GM18502 (cell line): ENCODE measurements at regions not wholly inside any gene's neighbourhood (a gene's known extent, or its start where the extent isn't known, plus 50 kb on each side); places are given as distances from the start of the nearest gene placed in this dataset.
"Not testable (repeated sequence)": the region's sequence is repeated elsewhere in the genome, so short reads cannot be mapped to it uniquely, and the experiment has no call there.

Experiments used
- ATAC-seq: cut with Tn5 transposase; IDR thresholded peaks from one replicate; pipeline ENCODE4 v1.9.1; 2021; ENCODE audit warnings: mild to moderate bottlenecking; ENCODE audit not compliant: unreplicated experiment, poor library complexity

DNA sequence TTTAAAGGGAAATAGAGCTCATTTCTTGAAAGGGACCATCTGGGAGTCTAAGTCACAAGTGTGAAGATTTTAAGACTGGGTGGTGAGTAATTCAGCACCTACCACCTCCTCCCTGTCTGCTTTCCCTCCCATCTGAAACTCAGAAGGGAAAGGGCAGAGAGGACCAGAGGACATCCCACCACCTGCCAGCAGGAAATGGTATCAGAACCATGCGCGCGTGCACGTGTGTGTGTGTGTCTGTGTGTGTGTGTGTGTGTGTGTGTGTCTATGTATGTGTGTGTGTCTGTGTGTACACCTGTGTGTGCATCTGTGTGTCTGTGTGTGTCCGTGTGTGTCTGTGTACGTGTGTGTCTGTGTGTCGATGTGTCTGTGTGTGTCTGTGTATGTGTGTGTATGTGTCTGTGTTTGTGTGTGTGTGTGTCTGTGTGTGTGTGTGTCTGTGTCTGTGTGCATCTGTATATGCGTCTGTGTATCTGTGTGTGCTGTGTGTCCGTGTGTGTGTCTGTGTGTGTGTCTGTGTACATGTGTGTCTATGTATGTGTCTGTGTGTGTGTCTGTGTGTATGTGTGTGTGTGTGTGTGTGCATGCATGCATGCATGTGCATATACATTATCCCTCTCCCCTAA lies 76.8 kb downstream of the ZFP36L2 start:
- ATAC-seq: peak; percentile 66

DNA sequence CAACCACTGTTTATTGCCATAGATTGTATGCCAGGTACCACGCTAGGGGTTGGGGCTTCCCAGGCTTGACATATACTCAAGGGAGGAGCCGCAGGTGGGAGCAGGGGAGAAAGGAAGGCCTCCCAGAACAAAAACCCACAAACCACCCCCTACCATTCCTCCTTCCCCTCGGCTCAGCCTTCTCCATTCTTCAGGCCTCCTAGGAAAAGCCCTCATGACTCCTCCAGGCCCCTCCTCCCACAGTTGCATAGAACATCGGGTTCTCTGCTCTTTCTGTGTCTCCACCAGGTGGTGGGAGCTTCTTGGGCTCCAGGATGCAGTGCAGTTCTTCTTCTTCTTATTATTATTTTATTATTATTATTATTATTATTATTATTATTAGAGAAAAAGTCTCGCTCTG lies 80.3 kb downstream of the ZFP36L2 start:
- ATAC-seq: no peak

- ATAC-seq: no peak
Observed at GRCh38 chr2:43144263-43144662, 82.1 kb downstream of the ZFP36L2 start.

DNA sequence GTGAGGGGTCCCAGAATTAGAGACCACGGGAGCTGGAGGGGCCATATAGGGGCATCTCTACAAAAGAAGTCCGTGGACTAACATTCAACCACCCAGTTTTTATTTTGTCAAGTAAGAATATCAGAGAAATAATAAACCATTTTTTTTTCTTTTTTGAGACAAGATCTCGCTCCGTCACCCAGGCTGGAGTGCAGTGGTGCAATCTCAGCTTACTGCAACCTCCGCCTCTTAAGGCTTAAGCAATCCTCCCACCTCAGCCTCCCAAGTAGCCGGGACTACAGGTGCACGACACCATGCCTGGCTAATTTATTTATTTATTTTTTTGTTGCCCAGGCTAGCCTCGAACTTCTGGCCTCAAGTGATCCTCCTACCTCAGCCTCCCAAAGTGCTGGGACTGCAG lies 82.7 kb downstream of the ZFP36L2 start:
- ATAC-seq: no peak

DNA sequence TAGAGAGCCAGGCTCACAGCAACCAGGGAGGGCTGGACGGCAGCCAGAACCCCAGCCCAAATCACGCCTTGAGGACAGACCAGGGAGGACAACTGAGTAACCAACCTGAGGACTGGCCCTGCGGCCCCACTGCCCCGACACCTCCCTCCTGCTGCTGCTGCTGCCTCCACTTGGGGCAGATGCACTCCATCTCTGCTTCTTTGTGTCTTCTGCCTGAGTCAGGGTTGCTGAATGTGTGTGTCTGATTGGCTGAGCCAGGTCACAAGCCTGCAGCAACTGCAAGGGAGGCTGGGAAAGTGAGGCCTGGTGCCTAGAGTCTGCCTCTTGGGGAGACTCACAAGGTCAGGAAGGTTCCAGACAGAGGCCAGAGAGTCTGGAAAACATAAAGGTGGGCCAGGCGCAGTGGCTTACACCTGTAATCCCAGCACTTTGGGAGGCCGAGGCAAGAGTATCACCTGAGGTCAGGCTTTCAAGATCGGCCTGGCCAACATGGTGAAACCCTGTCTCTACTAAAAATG lies 83.4 kb downstream of the ZFP36L2 start:
- no peak for ATAC-seq

DNA sequence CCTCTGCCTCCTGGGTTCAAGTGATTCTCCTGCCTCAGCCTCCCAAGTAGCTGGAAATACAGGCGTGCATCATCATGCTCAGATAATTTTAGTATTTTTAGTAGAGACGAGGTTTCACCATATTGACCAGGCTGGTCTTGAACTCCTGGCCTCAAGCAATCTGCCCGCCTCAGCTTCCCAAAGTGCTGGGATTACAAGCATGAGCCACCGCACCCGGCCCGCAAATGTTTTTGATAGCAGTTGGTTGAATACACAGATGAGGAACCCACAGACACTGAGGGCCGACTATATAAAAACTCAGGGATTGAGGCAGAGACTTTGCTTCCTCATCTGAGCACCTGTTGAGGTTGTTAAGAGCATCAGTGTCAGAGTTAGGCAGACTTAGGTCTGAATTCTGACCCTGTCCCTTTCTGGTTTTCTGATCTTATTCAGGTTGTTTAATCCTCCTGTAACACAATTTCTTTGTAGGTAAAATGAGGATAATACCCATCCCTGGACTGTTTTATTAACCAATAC lies 84.7 kb downstream of the ZFP36L2 start:
- not testable (repeated sequence) for ATAC-seq

- no peak for ATAC-seq
Observed at GRCh38 chr2:43139996-43140621, 86.3 kb downstream of the ZFP36L2 start.

- ATAC-seq: no peak
Observed at GRCh38 chr2:43139501-43139900, 86.9 kb downstream of the ZFP36L2 start.

DNA sequence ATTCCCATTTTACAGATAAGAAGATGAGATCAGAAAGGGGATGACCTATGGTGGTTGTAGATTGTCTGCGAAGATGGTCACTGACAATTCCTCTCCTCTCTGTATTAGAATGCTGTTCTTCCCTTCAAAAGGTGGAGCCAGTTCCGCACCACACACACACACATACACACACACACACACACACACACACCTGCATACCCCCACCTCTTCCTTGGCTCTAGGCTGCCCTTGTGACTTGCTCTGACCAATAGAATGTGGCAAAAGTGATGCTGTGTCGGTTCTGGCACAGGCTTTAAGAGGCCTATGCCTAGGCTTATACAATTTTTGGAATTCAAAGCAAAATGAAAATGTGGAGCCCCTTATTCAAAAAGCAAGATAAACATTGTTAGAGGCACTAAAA lies 88.0 kb downstream of the ZFP36L2 start:
- ATAC-seq: no peak

- ATAC-seq: no peak
Observed at GRCh38 chr2:43136876-43137275, 89.5 kb downstream of the ZFP36L2 start.

GRCh38 chr2:43136011-43136799 lies 90.2 kb downstream of the ZFP36L2 start:
- no peak for ATAC-seq

DNA sequence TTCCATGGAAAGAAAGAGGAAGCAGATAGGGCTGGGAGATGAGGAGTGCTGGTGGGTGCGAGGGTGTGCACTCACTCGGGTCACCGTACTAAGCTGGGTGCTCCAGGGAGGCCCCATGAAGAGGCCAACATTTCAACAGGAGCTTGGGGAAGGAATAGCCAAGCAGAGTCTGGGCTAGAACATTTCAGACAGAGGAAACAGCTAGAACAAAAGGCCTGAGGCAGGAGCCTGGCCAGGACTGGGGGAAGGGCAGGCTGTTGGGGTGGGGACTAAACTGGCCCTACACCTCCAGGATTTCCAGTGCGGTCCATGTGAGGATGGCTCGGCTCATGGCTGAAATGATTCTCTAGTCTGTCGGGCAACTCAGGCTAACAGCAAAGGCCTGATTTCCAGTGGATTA lies 90.8 kb downstream of the ZFP36L2 start:
- no peak for ATAC-seq

GRCh38 chr2:43134571-43134889 lies 91.9 kb downstream of the ZFP36L2 start:
- ATAC-seq: no peak

GRCh38 chr2:43133708-43134570 lies 92.5 kb downstream of the ZFP36L2 start:
- peak; percentile 34 for ATAC-seq

DNA sequence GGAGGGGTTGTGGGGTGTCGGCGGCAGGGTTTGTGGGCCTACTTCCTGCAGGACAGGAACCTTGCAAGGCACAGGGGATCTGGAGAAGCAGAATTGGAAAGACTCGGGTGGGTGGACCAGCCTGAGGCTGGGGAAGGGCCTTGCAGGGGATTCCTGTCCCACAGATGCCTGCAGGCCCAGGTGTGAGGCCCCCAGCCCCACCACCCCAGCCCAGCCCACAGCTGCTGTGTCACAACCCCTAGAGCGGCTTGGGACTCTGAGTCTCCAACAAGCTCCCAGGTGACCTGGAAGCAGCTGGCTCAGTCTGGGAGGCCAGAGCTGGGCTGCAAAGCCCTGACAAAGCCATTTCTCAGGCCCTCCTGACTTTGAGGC lies 93.1 kb downstream of the ZFP36L2 start:
- ATAC-seq: no peak

GRCh38 chr2:43132683-43133301 lies 93.6 kb downstream of the ZFP36L2 start:
- ATAC-seq: no peak

- no peak for ATAC-seq
Observed at GRCh38 chr2:43131890-43132682, 94.3 kb downstream of the ZFP36L2 start.

DNA sequence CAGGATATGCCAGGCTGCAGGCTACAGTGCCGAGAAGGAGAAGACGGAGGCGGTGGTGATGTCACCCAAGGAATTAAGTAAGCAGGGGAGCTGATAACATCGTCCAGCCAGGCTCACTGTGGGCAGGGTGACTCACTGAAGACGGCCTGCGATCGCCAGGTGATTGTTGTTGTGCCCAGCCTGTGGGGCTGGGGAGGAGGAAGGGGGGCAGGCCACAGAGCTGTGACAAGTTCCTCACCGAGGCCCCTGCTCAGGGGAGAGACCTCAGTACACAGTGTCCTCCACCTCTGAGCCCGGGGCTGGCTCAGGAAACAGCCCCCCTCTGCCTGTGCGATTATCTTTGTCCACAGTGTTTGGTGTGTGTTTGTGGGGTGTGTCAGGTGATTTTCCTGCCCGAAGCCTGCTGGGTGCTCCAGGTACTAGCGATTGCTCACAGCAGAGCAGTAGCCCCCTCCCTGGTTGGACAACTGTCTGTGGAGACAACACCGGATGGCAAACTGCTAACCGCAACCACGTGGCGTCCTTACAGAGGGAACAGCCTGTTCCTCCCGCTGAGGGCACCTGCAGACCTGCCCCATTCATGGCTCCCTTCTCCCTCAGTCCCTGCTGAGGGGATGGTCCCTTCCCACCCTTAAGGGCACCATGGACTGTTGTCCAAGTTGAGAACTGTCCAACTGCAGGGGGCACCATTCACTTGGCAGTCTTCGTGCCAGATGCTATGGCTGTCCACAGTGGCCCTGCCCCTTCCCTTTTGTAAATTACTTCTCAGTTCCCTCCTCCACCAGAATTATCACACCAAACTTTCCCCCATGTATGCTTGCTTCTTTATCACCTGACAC lies 95.1 kb downstream of the ZFP36L2 start:
- no peak for ATAC-seq
